ENCODE measurements at regions not wholly inside any gene's neighbourhood (a gene's known extent, or its start where the extent isn't known, plus 50 kb on each side); places are given as distances from the start of the nearest gene placed in this dataset.

- no peak for DNase-seq
Observed at GRCh38 chr10:71127773-71128172, 84.6 kb upstream of the UNC5B start.

DNA sequence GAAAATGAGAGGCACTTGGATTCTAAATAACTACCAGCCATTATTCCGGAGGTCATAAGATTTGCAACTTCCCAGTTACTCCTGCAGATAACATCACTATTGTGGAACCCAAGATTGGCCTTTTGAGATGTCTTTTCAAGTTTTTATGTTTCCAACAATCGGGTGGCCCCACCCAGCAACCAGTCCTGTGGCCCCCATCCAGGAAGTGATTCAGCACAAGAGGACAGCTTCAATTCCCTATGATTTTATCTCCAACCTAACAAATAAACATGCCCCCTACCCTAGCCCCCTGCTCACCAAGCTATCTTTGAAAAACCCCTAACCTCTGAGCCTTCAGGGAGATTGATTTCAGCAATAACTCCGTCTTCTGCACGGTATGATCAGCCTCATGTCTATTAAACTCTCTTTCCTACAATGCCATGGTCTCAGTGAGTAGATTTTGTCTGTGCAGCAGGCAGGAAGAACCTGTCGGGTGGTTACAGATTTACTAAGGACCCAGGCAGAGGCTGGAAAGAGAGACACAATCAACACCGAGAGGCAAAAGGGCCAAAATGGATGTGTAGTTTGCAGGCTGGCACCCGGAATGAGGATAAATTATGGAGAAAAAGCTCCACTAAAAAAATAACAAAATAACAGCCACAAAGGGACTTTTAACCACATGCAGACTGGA lies 83.9 kb upstream of the UNC5B start:
- DNase-seq, result no peak

DNA sequence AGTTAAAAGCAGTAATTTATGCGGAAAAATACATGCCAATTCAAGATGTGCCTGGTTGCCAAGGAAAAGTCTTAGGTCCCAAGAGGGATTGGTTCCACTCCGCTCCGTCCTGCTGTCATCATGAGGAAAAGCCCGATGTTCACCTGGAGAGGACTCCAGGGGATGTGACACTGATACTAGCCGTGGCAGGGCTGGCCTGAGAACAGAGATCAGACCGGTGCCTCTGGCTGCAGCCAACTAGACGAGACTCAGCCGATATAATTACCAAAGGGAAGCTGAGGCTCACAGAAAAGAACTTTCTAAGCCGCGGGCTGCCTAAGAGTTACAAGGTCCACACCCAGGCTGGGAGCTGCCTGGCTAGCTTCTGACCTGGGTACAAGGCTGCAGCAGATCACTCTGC lies 81.3 kb upstream of the UNC5B start:
- DNase-seq, result no peak

DNA sequence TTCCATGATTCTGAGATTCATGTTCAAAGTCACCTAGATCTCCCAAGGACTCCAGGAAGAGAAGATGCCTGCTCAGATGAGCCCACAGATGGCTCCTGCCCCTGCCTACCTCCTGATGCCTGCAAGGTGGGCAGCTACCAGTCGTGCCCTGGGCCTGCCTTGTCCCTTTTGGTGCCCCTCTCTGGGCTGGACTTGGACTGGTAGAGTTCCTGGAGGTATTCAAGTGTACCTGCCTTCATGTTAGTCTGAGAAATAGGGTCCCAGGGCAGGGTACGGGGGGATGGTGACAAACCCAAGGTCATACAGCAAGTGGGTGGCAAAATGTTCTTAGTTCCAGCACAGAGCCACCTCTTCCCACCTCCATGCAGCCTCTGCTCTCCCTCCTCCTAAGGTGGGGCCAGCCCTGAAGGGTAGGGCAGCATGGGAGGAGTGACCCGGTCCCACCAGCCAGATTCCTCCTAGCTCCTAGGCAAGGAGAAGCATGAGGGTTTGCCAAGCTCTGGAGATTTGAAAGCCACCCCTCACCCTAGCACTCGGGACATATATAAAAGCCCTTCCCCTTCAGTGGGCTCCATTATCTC lies 80.8 kb upstream of the UNC5B start:
- DNase-seq, result no peak

GRCh38 chr10:71132321-71132810 lies 80.0 kb upstream of the UNC5B start:
- DNase-seq, result no peak

- no peak for DNase-seq
Observed at GRCh38 chr10:71133710-71134686, 78.4 kb upstream of the UNC5B start.

DNA sequence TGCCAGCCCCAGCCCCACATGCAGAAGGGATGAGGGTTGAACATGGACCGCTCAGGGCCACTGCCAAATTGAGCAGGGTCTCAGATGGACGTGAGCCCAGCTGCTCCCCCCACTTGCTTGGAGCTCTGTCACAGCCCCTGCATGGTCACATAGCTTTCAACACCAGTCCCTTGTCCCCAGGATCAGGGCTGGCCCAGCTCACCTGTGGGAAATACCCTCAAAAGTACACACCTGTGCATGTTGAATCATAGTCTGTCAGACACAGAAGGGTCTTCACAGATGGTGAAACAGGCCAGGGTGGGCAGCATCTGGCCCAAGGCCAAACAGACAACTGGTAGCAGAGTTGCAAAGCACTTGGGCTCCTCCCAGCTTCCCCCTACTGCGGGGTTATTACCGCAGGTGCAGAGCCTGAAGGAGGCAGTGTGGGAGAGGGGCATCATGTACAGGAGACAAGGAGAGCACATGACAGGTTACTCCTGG lies 77.6 kb upstream of the UNC5B start:
- DNase-seq, result no peak

- DNase-seq, result no peak
Observed at GRCh38 chr10:71135236-71135635, 77.1 kb upstream of the UNC5B start.

GRCh38 chr10:71136036-71136721 lies 76.2 kb upstream of the UNC5B start:
- no peak for DNase-seq

GRCh38 chr10:71137701-71138100 lies 74.7 kb upstream of the UNC5B start:
- DNase-seq, result no peak

DNA sequence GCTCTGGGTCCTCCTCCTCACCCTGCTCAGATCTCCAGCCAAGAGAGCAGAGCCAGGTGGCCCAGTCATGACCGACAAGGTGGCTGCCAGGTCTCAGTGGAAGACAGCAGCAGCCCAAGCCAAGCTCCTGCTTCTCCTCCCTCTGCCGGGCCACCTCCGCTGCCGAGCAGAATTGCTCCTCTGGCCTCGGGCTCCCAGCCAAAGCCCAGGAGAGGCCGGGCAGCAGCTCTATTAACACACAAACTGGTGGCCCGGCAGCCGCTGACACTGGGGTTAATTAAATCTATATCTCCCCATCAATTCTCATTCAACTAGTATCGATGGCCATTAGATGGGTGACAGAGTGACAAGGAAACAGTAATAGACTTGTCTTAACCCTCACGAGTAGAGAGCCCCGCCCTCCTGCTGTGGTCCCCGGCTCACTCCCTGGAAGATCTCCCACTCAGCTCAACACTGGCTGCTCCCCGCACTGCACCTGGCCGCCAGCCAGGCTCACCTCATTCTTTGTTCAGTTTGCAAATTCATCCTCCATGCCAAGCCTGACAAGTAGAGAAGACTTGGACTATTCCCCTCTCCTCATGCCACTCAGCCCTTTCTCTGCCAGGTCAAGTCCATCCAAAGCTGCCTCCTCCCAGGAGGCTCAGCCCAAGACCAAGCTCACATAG lies 74.1 kb upstream of the UNC5B start:
- DNase-seq, result peak; percentile 34

DNA sequence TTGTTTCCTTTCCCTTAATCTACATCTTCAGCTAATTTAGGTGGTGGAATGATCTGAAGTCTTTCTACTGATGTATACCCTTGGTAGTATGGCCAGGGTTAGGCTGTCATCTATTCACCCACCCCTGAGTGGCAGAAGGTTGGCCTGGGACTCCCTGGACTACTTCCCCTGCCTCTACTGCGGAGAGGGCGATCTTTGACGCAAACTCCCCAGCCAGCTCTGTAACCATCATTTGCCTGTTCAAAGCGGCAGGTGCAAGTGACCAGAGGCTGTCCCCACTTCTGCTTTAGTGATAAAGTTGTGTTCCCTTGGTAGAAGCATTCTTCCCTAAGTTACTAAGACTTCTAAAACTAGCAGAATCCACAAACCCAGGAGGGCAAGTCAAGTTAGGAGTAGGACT lies 70.8 kb upstream of the UNC5B start:
- DNase-seq, result no peak

DNA sequence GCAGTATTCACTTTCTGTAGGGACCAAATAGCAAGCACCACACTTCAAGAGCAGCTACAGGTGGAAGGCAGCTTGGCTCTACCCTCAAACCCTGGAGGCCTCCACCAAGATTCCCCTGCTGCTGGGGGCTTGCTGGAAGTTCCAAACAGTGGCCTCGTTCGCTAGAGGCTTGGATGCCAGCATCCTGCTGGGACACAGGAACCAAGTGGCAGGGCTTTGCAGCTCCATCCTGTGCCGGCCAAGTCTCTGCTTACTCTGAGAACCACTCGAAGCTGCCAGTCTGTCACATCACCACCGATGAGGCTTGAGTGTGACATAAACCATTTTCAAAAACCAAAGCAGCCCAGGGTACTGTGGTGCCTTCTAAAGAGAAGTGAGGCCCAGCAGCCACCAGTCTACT lies 69.2 kb upstream of the UNC5B start:
- no peak for DNase-seq

- DNase-seq, result no peak
Observed at GRCh38 chr10:71143610-71144009, 68.8 kb upstream of the UNC5B start.

GRCh38 chr10:71144824-71145223 lies 67.5 kb upstream of the UNC5B start:
- no peak for DNase-seq

GRCh38 chr10:71145352-71145945 lies 66.9 kb upstream of the UNC5B start:
- DNase-seq, result no peak

GRCh38 chr10:71150796-71151195 lies 61.6 kb upstream of the UNC5B start:
- no peak for DNase-seq

DNA sequence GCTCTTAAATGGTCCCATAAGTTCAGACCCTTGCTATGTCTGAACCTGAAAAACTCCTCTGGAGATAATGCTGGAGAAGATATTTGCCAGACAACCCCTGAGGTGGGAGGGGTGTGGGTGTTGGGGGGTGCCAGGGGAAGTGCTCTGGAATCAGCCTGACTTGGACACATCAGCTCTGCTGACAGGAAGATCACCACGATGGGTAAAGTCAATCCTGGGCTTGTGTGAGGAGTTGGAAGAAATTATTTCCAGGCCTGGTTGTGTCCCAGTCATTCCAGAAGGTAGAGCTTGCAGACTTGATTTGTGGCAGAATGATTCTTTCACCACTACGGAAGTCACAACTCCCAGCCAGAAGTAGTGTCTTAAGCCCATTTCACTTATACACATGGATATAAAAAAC lies 60.3 kb upstream of the UNC5B start:
- DNase-seq, result no peak

DNA sequence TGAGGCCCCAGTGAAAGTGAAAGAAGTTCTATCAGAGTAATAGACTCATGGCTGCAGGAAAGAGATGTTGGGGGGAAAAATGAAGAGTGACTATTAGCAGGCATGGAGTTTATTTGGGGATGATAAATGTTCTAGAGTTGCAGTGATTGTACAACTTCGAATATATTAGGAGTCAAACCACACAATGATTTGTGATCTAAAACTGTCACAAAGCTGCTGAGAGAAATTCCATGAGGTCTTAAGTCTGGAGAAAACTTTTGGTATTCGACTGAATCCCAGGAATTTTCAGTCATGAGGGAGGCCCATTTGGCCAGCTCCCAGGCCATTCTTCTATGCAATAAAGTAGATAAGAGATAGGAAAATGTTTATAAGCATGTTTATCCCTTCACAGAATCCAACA lies 55.9 kb upstream of the UNC5B start:
- no peak for DNase-seq

GRCh38 chr10:71157435-71157834 lies 54.9 kb upstream of the UNC5B start:
- no peak for DNase-seq

DNA sequence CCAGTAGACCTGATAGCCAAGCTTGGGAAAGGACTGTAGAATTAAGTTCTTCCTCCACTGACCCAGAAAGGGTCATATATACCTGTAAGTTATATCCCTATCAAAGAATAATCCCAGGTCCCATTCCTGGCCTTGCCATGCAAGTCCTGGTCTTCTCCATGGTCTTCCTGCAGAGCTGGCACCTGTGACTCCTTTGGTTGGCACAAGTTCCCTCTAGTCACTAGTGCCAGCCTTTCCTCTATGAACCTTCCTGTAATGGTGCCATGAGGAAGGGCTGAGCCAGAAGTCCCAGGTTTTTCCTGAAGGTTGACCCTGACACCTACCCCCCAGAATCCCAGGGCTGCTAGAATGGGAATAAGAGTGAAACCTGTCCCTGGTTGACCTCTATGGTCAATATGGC lies 54.1 kb upstream of the UNC5B start:
- no peak for DNase-seq

GRCh38 chr10:71158902-71159301 lies 53.5 kb upstream of the UNC5B start:
- no peak for DNase-seq
